BLaER1 treated with 17β-estradiol and CSF1 and Interleukin-3, amounts not matched to agents 10 nM and 100 nM (cell line): ENCODE measurements at regions not wholly inside any gene's neighbourhood (a gene's known extent, or its start where the extent isn't known, plus 50 kb on each side); places are given as distances from the start of the nearest gene placed in this dataset.

Experiments used
- H3K27ac ChIP-seq, 11 experiments: shearing (Covaris generic); formaldehyde crosslinking; 2 replicates each; pipeline ENCODE4 v1.8.1; 2022
- H3K27me3 ChIP-seq, 11 experiments: shearing (Covaris generic); formaldehyde crosslinking; 2 replicates each; pipeline ENCODE4 v1.8.1; 2022
- H3K36me3 ChIP-seq, 11 experiments: shearing (Covaris generic); formaldehyde crosslinking; 2 replicates each; pipeline ENCODE4 v1.8.1; 2022
- H3K4me1 ChIP-seq, 10 experiments: shearing (Covaris generic); formaldehyde crosslinking; 2 replicates each; pipeline ENCODE4 v1.8.1; 2022
- H3K4me2 ChIP-seq, 11 experiments: shearing (Covaris generic); formaldehyde crosslinking; 2 replicates each; pipeline ENCODE4 v1.8.1; 2022
- H3K4me3 ChIP-seq, 10 experiments: shearing (Covaris generic); formaldehyde crosslinking; 2 replicates each; pipeline ENCODE4 v1.8.1; 2022
- H3K9ac ChIP-seq, 11 experiments: shearing (Covaris generic); formaldehyde crosslinking; 2 replicates each; pipeline ENCODE4 v1.8.1; 2022
- H3K9me3 ChIP-seq, 11 experiments: shearing (Covaris generic); formaldehyde crosslinking; replicated peaks in 1 of 11; 2 replicates each; pipeline ENCODE4 v1.8.1; 2022
- H4K20me1 ChIP-seq, 11 experiments: shearing (Covaris generic); formaldehyde crosslinking; 2 replicates each; pipeline ENCODE4 v1.8.1; 2022
- Cebpa-rat ChIP-seq, 11 experiments: shearing (Covaris generic); IDR thresholded peaks; 2 replicates each; pipeline ENCODE4 v1.8.1; 2022

- H3K4me3 ChIP-seq, result no peak overlapping the region
Measured at GRCh38 chr3:152780553-152780952, 54.4 kb upstream of the P2RY1 start.

GRCh38 chr3:152785051-152785450, 49.9 kb upstream of the P2RY1 start:
- Histone ChIP-seq H3K4me3 (no peak overlapping the region), H3K27me3 (no peaks in the 10 kb centered on the region), H3K36me3 (no peaks in the 10 kb centered on the region), H3K27ac (no peak overlapping the region), H4K20me1 (no peaks in the 10 kb centered on the region), H3K4me2 (no peak overlapping the region), H3K9me3 (peaks cover 12 to 24% (median 21%) of the 10 kb centered on the region in 11 experiments; a peak in 20 of 22 replicates), H3K9ac (no peak overlapping the region), H3K4me1 (0 out of 20 replicates have a peak, but pooled peaks cover 0 to 3% (median 0%) of the 10 kb centered on the region in 10 experiments)
- no peak for TF ChIP-seq Cebpa-rat (IDR thresholded peaks at IDR 0.05)

More at GRCh38 chr3:152780553-152780952, 54.4 kb upstream of the P2RY1 start:
- H3K9me3 ChIP-seq, result peaks cover 0 to 6% (median 2%) of the 10 kb centered on the region in 11 experiments; a peak in 7 of 22 replicates
- no peaks in the 10 kb centered on the region for H3K36me3 ChIP-seq
- TF ChIP-seq Cebpa-rat (IDR thresholded peaks at IDR 0.05), result no peak
- H4K20me1 ChIP-seq, result no peaks in the 10 kb centered on the region
- no peaks in the 10 kb centered on the region for H3K27me3 ChIP-seq
- no peak overlapping the region for H3K27ac ChIP-seq
- H3K4me2 ChIP-seq, result no peak overlapping the region
- H3K4me1 ChIP-seq, result 0 out of 20 replicates have a peak, but pooled peaks cover 0 to 3% (median 0%) of the 10 kb centered on the region in 10 experiments
- H3K9ac ChIP-seq, result no peak overlapping the region
